NCI-H82 (cell line): ENCODE measurements at regions not wholly inside any gene's neighbourhood (a gene's known extent, or its start where the extent isn't known, plus 50 kb on each side); places are given as distances from the start of the nearest gene placed in this dataset.
"Not testable (repeated sequence)": the region's sequence is repeated elsewhere in the genome, so short reads cannot be mapped to it uniquely, and the experiment has no call there.

Experiments
- DNase-seq: peaks from one replicate; lab custom pipeline; 2025; lab: John Stamatoyannopoulos, UW

GRCh38 chr12:88368077-88368476 lies 212.2 kb downstream of the KITLG start:
- DNase-seq, result not testable (repeated sequence)

DNA sequence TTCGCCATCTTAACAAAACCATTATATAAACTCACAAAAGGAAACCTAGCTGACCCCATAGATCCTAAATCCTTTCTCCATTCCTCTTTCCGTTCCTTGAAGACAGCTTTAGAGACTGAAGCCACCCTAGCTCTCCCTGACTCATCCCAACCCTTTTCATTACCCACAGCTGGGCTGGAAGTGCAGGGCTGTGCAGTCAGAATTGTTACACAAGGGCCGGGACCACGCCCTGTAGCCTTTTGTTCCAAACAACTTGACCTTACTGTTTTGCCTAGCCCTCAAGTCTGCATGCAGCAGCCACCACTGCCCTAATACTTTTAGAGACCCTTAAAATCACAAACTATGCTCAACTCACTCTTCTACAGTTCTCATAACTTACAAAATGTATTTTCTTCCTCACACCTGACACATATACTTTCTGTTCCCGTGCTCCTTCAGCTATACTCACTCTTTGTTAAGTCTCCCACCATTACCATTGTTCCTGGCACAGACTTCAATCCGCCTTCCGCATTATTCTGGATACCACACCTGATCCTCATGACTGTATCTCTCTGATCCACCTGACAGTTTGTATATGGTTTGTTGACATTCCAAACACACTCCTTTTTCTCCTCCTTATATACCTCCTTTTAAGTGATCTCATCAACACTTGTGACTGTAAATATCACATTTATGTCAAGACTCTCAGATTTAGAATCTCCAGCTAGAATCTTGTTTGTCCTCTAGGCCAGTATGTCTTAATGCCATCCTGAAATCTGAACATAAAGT lies 208.7 kb downstream of the KITLG start:
- no peak for DNase-seq

- no peak for DNase-seq
Observed at GRCh38 chr12:88375306-88376305, 204.7 kb downstream of the KITLG start.

DNA sequence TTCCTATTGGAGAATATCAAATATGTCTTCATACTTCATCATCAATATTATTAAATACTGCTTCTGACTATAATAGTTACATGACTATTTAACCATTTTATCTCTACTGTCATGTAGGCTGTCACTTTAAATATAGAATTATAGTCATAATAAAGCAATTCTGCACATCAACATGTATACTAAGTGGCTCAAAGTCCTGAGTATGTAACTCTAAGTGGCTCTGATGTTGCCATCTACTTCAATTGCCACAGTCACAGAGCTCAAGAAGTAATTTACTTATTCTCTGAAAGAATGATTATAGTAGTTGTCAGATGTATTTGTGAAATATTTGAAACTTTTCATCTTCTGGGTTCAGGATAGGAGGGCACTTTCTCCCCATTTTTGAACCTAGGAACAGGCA lies 202.3 kb downstream of the KITLG start:
- DNase-seq, result no peak

DNA sequence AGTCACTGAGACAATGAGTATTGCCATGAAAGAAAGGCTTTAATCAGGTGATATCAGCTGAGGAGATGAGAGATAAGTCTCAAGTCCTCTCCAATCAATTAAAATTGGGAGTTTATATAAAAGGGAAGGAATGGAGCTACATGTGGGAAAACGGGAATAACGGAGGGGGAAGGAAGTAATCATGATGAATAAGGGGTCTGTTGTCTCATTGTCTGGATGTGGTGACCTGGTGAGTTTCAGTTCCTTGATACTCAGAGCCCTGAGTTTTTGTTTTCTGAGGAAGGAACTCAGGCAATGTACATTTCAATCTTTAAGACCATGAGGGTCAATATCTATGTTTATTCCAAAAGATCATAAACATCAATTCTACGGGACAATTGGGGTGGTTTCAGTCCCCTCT lies 198.8 kb downstream of the KITLG start:
- DNase-seq, result no peak

DNA sequence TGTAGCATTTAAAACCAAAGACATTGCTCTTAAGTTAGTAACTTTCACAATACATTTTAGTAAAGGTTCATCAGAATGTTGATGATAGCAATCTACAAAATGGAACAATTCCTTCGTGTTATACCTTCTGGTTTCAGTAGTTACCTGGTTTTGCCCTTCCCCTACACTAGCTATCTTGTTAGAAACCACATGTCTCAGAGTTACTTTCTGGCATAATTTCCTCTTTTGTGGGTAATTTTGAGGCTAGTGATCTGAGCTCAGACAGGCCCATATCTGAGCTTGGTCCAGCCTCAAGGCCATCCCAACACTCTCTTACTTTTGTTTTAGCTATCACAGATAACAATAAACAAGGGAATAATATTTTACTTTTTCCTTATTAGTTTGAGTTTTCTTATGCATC lies 196.9 kb downstream of the KITLG start:
- DNase-seq, result no peak

GRCh38 chr12:88388566-88389540 lies 191.4 kb downstream of the KITLG start:
- no peak for DNase-seq

DNA sequence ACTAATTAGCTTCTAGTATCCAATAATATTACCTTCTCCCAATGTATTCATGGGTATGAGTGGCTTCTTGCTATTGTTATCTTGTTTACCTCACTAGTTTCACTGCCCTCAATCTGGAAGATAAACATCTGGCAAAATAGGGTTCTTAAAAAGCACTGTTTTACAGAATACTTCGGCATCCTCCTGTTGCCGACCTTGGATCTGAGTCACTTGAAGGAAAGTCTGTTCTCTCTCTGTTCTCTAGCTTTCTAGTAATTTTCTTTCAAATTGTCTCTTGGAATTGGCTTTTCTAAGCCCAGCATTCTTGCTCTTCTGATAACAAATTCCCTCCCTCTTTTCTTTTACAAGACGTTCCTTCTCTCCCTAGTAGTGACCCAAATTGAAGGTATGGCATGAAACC lies 189.5 kb downstream of the KITLG start:
- DNase-seq, result no peak

GRCh38 chr12:88391556-88391955 lies 188.7 kb downstream of the KITLG start:
- DNase-seq, result no peak

- peak; percentile 42 for DNase-seq
Observed at GRCh38 chr12:88393017-88393767, 187.1 kb downstream of the KITLG start.

- DNase-seq, result no peak
Observed at GRCh38 chr12:88398031-88398430, 182.2 kb downstream of the KITLG start.

DNA sequence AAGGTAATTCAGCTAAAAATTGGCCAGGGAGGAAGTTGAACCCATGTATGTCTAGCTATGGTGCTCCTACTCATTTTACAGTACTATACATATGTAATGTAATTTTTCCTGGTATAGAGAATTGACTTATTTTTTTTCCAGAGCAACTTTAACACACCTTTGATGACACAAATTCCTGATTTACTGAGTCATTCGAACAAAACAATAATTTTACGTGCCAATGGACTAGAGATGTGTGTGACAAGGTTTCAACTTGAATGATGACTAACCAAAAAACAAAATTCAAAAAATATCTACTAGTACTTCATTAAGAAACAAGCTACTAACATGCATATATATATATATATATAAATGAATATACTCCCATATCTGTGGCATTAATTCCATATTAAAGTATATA lies 180.5 kb downstream of the KITLG start:
- no peak for DNase-seq

GRCh38 chr12:88400302-88400701 lies 180.0 kb downstream of the KITLG start:
- DNase-seq, result no peak

DNA sequence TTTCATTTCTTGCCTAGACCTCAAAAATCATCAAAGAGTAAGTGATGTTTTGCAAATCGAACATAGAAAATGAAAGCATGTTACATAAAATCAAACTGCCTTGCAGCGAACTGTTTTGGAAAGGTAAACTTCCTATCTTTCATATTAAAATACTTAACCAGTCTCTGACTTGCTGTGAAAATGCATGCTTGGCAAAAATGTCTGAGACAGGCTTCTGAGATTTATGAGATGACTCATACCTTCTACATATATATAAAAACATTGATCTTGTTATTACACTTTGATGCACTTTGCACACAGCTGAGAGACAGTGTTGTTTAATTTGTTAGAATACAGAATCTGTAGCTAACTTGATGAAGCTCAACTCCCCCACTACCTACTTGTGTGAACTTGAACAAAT lies 179.1 kb downstream of the KITLG start:
- no peak for DNase-seq

- DNase-seq, result no peak
Observed at GRCh38 chr12:88406905-88407304, 173.4 kb downstream of the KITLG start.

DNA sequence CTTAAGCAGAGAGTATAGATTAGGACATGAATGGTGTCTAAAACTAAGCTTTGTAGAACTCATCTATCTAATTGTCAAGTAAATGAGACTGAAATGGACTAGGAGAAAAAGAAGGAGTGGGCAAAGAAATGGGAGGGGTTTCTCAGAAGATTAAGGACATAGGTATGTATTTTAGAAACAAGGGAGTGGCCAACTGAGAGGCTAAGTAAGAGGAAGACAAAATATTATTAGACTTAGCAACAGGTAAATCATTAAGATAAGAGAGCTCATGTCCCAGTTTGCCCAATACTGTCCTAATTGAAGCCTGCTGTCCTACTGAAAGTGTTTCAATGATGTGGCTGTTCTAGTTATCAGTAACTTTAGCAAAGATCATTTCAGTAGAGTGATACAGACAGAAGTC lies 171.4 kb downstream of the KITLG start:
- DNase-seq, result no peak

- DNase-seq, result no peak
Observed at GRCh38 chr12:88409257-88409656, 171.0 kb downstream of the KITLG start.

GRCh38 chr12:88411689-88412088 lies 168.6 kb downstream of the KITLG start:
- DNase-seq, result no peak

DNA sequence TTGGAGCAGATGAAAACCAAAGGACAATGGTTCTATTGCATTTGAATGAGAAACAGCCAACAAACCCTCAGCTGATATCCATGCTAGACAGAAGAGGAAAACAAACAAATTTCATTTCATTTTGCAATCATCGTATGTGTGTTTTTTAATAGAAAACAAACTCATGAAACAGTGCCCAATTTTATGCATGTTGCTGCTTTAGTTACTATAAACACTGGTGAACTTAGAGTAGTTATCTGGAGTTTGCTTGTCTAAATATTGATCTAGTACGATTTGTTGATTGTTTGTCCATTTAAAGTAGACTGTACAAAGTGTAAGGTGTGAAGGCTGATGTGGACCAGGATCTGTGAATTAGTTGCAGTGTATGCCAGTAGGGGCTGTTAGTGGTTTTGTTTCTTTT lies 166.6 kb downstream of the KITLG start:
- DNase-seq, result no peak

DNA sequence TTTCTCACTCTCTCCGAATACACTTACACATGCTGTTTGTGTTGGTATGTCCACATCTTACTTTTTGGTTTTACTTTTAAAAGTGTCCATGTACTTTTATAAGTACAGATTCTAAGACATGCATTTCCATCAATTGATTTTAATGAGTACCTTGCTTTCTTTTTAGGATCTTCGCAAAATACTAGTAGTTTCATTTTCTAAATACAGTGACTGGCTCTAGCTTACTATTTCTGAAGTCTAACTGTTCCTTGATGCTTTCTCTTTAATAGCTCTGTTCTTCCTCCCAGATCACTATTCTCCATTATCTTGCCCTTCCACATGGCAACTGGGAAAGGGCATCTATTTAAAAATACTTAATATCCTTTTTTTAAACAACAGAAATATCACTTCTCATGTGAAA lies 164.1 kb downstream of the KITLG start:
- no peak for DNase-seq

DNA sequence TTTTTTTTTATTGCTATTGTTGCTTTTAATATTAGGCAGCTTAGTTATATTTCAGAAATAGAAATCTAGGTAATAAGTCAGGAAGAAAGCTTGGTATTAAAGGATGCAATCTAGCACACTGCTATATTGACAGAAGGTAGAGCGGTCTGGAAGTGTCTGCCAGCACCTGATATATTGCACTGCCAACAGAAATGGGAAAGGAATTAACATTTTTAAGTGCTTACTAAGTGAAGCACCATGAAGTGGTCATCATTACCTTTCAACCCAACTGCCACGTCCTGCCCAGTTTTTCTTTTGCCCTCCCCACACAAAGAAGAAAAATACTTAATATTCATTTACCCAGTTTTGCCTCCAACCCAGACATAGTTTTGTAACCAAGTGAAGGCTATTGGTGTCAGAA lies 163.5 kb downstream of the KITLG start:
- DNase-seq, result no peak
